NCI-H345 (cell line): ENCODE measurements at regions not wholly inside any gene's neighbourhood (a gene's known extent, or its start where the extent isn't known, plus 50 kb on each side); places are given as distances from the start of the nearest gene placed in this dataset.

ENCODE experiments used
- DNase-seq: peaks from one replicate; lab custom pipeline; 2025; lab: John Stamatoyannopoulos, UW

GRCh38 chr7:22676385-22676784, 50.6 kb upstream of the IL6 start:
- DNase-seq = no peak

- DNase-seq = no peak
Observed at GRCh38 chr7:22675917-22676343, 51.1 kb upstream of the IL6 start.

- no peak for DNase-seq
Observed at GRCh38 chr7:22675421-22675820, 51.6 kb upstream of the IL6 start.

GRCh38 chr7:22672846-22673680, 53.9 kb upstream of the IL6 start:
- peak; percentile 36 for DNase-seq

GRCh38 chr7:22671177-22671879, 55.7 kb upstream of the IL6 start:
- no peak for DNase-seq

GRCh38 chr7:22670422-22670815, 56.6 kb upstream of the IL6 start:
- DNase-seq = no peak

- no peak for DNase-seq
Observed at GRCh38 chr7:22669692-22670421, 57.1 kb upstream of the IL6 start.

GRCh38 chr7:22668971-22669401, 58.0 kb upstream of the IL6 start:
- no peak for DNase-seq

- DNase-seq = no peak
Observed at GRCh38 chr7:22667562-22668239, 59.3 kb upstream of the IL6 start.

- DNase-seq = no peak
Observed at GRCh38 chr7:22667187-22667561, 59.8 kb upstream of the IL6 start.

- peak; percentile 26 for DNase-seq
Observed at GRCh38 chr7:22666732-22667131, 60.3 kb upstream of the IL6 start.

GRCh38 chr7:22665923-22666322, 61.1 kb upstream of the IL6 start:
- no peak for DNase-seq

- DNase-seq = no peak
Observed at GRCh38 chr7:22664988-22665798, 61.8 kb upstream of the IL6 start.

- DNase-seq = no peak
Observed at GRCh38 chr7:22663721-22664120, 63.3 kb upstream of the IL6 start.

- DNase-seq = no peak
Observed at GRCh38 chr7:22663357-22663718, 63.7 kb upstream of the IL6 start.

- no peak for DNase-seq
Observed at GRCh38 chr7:22662556-22663356, 64.2 kb upstream of the IL6 start.

- DNase-seq = no peak
Observed at GRCh38 chr7:22662036-22662435, 65.0 kb upstream of the IL6 start.

- DNase-seq = no peak
Observed at GRCh38 chr7:22660732-22661131, 66.3 kb upstream of the IL6 start.

GRCh38 chr7:22660293-22660692, 66.7 kb upstream of the IL6 start:
- DNase-seq = no peak

GRCh38 chr7:22659741-22660140, 67.3 kb upstream of the IL6 start:
- DNase-seq = no peak

GRCh38 chr7:22658031-22658430, 69.0 kb upstream of the IL6 start:
- no peak for DNase-seq
